Uterus (tissue), 2 donors: ENCODE measurements at regions not wholly inside any gene's neighbourhood (a gene's known extent, or its start where the extent isn't known, plus 50 kb on each side); places are given as distances from the start of the nearest gene placed in this dataset.

ENCODE experiments used
- POLR2A ChIP-seq, 2 donors: fragments of 450-650 bp; IDR thresholded peaks; one replicate each; pipeline ENCODE4 v1.6.1; 2016; ENCODE audit warnings: antibody characterized with exemption in 2 of 2, mild to moderate bottlenecking in 1 of 2, moderate library complexity in 1 of 2
- TF ChIP-seq, protein P1 (sequence below), 4 experiments: fragments of 200-600 bp in 2 of 4; fragments of 450-650 bp in 2 of 4; sonication (generic) in 2 of 4; IDR thresholded peaks; one replicate each; pipeline ENCODE4 v1.5.1; 2016 to 2019; ENCODE audit warnings: antibody characterized with exemption in 4 of 4, mild to moderate bottlenecking in 2 of 4, moderate library complexity in 1 of 4

DNA sequence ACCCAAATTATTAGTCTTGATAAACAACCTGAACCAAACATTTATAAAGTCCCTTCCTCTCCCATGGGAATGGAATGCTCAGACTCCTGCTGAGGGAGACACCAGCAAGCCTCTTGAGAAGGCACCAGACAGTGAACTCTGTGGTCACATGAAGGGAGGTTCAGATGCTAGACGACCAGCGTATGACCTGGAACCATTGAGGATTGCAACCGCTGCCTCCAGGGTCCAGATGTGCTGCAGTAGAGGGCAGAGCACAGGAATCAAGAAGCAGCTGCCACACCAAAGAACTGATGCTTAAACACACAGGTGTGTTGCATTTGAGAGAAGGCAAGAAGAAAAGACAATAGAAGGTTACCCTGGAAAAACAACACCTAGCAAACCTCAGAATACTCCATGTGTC, 592.4 kb downstream of the AACS start:
- TF ChIP-seq, protein P1, sequence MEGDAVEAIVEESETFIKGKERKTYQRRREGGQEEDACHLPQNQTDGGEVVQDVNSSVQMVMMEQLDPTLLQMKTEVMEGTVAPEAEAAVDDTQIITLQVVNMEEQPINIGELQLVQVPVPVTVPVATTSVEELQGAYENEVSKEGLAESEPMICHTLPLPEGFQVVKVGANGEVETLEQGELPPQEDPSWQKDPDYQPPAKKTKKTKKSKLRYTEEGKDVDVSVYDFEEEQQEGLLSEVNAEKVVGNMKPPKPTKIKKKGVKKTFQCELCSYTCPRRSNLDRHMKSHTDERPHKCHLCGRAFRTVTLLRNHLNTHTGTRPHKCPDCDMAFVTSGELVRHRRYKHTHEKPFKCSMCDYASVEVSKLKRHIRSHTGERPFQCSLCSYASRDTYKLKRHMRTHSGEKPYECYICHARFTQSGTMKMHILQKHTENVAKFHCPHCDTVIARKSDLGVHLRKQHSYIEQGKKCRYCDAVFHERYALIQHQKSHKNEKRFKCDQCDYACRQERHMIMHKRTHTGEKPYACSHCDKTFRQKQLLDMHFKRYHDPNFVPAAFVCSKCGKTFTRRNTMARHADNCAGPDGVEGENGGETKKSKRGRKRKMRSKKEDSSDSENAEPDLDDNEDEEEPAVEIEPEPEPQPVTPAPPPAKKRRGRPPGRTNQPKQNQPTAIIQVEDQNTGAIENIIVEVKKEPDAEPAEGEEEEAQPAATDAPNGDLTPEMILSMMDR (IDR thresholded peaks at IDR 0.05), result no peak
- TF ChIP-seq POLR2A (IDR thresholded peaks at IDR 0.05), result no peak
